Activated CD8-positive, alpha-beta memory T cell treated with anti-CD3 and anti-CD28 coated beads, Interleukin-2, amount 50 U/mL, for 24 hours (primary cell): ENCODE measurements at regions not wholly inside any gene's neighbourhood (a gene's known extent, or its start where the extent isn't known, plus 50 kb on each side); places are given as distances from the start of the nearest gene placed in this dataset.
"Not testable (repeated sequence)": the region's sequence is repeated elsewhere in the genome, so short reads cannot be mapped to it uniquely, and the experiment has no call there.

Experiments used
- DNase-seq: peaks from one replicate; pipeline ENCODE4 v3.0.0-alpha.2; 2020; ENCODE audit errors: extremely low read depth

DNA sequence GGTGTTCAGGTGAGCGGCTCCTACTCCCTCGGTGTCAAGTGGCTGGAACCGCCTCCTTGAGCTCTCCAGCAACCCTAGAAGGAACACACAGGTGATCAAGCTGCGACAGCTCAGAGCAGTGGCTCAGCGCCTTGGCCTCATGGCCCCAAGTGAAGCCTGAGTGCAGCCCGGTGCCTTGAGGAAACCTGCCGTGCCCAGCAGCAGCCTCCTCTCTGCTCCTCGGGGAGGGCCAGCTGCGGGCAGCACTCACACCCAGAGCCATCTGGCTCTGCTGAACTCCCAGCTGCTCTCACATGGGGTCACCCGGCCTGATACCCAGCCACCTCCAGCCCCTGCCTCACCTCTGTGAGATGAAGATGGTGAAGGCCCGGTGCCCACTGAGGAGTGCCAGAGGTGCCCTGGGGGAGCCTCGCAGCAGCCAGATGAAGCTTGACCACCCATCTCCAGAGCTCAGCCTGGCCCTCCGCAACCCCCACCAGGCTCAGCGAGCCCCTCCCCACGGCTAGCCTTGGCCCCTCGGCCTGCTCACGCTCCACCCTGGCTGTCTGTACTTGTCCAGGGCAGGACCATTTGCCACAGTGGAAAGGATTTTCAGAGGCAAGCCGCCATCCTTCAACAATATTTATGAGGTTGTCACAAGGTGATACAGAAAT is 70.6 kb upstream of the RAB6C start:
- no peak for DNase-seq

DNA sequence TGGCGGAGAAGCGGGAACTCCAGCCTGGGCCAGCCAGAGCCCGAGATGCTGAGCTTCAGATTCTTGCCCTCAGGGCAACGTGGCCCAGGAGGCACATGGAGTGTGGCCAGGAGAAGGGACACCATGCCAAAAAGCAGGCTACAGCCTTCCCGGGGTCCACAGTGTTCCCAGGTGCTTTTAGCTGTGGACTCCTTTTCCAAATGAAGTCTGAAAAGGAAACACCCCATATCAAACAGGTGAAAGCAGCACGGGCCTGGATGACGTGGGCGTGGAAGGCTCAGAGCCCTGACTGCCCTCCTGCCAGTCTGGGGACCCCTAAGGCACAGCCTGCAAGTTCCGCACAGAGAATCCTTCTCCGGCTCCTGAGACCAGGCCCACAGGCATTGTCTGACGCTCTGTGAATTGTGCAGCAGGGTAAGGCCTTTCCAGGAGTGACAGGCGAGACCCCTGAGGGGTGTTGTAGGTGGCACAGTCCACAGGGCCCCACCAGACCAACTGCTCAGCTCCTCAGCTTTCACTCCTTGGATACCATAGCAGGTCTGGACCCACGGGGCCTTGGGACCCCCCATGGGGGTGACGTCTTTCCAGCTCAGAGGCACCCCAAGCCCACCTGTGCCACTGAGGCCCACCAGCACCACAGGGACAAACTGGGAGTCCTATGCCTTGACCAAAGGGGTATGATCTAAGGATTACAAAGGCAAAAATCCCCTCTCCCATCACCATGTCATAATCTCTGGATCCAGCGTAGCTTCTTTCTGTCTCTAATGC is 69.6 kb upstream of the RAB6C start:
- DNase-seq: no peak

DNA sequence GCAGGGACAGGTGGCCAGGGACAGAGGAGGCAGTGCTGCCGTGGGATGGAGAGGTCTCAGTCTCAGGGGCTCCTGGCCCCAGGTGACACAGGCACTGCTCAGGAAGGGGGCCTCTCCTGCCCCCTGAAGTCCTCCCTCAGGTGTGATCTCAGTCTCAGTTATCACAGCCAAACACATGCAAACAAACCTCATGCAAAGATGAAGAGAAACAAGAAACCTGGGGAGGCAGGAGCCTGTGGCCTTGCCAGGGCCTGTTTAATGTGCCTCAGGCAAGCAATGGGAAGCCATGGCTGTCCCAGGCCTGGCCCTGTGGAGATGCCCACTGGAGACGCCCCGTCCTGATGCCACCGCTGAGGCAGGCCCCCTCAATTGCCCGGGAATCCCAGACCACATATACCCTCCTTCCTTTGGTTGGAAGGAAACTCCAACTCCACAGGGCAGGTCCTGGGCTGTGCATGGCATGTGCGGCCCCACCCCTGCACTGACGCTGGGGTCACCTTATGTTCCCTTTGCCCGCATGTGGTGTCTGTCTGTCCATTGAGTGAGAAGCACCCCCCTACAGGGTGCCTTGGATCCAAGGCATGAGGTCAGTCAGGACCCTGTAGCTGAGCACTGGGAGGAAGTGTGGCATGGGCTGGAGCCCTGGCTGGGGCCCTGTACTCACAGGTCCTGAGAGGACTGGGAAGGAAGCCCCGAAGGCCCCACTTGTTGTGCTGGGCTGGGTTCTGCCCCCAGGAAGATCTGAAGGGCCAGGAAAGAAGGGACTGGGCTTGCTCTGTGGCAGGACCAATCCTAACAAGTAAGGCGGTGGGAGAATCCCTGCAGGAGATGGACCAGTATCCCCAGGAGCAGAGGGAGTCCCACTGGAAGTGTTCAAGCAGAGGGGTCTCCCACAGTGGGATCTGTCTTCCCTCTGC is 68.8 kb upstream of the RAB6C start:
- DNase-seq: no peak

DNA sequence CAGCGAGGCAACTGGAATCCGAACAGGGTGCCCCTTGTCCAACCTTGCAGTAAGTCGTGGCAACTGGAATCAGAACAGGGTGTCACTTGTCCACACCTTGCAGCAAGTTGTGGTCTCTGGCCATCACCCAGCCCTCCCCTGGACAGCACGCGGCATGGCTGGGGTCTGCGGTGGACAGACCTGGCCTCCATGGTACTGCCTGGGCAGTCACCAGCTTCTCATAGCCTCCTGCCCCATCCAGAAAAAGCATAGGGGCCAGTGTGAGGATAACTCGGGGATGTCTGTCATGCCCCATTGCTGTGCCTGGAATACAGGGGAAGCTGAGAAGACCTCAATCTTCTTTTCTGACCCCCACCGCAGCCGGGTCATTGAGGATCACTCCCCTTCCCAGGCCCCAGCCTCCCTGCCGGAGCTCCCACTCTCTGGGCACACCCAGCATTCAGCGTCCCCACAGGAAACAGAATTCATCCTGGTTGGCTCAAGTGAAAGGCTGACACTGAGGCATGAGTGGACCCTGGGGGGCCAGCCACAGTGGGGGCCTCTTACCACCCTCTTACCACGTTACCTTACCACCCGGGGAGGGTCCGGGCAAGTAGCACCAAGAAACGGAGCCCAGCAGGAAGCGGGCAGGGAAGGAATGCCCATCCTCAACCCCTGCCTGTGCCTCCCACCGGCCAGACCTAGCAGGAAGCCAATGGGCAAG is 68.0 kb upstream of the RAB6C start:
- DNase-seq: no peak

DNA sequence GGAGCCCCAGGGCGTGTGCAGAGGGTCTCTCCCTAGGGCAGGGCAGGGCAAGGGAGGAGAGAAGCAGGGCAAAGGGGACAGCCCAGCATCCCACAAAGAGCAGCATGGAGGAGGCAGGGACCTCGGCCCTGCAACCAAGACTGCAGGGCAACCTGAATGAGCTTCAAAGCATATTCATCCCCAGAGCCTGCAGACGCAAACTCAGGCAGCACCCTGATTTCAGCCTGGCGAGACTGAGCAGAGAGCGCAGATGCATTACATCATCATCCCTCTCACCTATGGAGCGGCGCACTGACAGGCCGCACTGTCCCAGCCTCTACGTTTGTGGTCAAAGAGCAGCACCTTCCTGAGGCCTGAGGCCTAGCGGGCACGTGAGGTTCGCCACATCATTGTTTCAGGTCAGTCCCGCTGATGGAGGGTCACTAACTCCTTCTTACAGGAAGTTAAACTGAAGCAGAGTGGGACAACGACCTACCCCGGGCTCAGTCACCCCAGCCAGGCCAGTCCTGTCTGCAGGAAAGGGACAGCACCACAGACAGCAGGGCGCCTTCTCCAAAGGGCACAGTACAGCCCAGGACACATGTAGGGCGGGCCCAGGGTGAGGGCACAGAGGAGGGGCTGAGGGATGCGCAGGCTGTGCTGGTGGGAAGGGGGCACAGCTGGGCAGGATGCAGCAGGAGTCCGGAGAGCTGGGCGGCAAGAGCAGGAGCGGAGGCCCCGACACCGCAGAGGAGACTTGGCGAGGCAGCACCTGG is 67.2 kb upstream of the RAB6C start:
- DNase-seq: no peak

DNA sequence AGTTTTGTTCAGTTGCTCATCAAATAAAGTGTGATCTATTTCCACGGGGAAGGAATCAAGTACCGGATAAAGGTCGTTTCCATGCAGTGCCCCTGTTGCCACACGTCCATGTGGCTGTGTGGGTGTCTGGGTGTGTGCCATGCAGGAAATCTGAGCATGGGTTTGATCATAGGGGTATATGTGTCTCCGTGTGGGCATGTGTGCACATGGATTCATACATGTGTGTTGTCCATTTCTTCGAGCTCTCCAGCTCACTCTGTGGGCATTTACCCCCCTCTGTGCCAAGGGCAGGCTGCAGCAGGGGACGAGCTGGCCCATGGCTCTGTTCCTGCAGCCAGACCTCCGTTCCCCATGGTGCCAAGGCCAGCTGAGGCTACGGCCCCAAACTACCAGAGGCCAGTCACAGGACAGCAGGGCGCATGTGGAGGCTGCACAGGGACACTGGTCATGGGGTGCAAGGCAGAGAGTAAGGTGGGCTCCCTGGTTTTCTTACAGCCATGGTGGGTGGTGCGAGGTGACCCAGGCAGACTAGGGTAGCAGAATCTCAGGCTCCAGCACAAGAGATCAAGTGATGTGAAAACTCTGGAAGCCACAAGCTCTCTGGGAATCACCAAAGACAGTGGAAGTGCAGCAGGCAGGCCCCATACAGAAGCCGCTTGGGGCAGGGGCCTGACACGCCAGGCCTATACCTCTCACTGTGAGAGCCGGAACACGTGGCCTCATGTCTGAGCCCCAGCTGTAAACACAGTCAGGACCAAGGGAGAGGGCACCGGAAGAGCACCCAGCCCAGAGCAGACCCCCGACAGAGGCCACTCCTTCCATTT is 66.4 kb upstream of the RAB6C start:
- DNase-seq: no peak

DNA sequence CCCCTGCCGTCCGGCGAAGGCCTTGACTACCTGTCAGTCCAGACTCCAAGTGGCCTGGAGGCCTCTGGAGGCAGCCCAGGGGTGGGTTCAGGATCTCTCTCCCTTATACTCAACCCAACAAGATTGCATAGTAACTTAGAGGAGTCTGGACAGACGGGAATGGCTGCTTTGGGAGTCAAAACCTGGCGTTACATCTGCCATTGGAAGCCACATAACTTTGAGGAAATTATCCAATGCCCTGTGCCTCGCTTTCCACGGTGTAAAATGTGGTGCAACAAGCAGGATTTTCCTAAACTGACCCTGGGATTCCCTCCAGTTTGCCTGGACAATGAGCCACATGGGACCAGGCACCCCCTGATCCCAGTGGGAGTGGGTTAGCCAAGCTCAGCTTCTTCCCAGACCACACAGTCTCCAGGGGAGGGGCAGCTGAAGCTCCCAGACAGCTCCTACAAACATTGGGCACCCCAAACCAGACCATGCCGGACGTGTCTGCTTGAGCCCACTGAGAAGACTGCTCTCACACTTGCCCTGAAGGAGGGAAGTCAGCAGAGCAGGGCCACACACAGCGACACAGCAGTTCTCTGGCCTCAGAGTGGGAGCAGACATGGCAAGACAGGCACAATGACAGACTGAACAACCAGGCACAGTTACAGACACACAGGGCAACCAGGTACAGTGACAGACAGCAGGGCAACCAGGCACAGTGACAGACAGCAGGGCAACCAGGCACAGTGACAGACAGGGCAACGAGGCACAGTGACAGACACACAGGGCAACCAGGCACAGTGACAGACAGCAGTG is 65.6 kb upstream of the RAB6C start:
- no peak for DNase-seq

DNA sequence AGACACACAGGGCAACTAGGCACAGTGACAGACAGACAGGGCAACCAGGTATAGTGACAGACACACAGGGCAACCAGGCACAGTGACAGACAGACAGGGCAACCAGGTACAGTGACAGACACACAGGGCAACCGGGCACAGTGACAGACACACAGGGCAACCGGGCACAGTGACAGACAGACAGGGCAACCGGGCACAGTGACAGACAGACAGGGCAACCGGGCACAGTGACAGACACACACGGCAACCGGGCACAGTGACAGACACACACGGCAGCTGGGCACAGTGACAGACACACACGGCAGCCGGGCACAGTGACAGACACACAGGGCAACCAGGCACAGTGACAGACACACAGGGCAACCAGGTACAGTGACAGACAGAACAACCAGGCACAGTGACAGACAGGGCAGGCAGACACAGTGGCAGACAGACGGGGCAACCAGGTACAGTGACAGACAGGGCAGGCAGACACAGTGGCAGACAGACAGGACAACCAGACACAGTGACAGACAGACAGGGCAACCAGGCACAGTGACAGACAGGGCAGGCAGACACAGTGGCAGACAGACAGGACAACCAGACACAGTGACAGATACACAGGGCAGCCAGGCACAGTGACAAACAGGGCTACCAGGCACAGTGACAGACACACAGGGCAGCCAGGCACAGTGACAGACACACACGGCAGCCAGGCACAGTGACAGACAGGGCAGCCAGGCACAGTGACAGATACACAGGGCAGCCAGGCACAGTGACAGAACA is 64.7 kb upstream of the RAB6C start:
- DNase-seq: no peak

DNA sequence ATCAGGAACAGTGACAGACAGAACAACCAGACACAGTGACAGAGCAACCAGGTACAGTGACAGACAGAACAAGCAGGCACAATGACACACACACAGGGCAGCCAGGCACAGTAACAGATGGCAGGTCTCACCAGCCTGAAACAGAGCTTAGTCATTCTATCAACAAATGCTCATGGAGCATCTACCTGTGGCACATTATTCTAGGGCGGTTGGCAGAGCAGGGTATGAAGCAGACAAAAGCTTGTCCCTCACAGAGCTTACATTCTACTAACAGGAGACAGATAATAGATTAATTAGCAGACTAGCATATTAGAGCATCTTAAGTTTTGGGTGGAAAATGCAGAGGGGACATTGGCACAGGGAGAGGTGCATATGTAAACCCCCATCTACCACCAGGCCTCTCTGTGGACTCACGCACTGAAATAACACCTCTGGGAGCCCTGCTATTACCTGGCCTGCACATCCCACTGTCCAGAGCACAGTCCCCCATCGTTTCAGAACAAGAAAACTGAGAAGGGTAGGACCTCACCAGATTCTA is 64.1 kb upstream of the RAB6C start:
- DNase-seq: no peak

DNA sequence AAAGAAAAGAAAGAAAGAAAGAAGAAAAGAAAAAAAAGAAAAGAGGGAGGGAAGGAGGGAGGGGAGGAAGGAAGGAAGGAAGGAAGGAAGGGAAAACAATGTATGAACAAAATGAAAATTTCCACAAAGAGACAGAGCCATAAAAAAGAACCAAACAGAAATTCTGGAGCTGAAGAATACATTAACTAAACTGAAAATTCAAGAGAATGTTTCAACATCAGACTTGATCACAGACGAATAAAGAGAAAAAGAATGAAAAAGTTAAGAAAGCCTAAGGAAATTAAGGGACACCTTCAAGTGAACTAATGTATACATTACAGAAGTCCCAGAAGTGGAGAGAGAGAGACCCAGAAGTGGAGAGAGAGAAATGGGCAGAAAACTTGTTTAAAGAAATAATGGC is 60.9 kb upstream of the RAB6C start:
- no peak for DNase-seq

DNA sequence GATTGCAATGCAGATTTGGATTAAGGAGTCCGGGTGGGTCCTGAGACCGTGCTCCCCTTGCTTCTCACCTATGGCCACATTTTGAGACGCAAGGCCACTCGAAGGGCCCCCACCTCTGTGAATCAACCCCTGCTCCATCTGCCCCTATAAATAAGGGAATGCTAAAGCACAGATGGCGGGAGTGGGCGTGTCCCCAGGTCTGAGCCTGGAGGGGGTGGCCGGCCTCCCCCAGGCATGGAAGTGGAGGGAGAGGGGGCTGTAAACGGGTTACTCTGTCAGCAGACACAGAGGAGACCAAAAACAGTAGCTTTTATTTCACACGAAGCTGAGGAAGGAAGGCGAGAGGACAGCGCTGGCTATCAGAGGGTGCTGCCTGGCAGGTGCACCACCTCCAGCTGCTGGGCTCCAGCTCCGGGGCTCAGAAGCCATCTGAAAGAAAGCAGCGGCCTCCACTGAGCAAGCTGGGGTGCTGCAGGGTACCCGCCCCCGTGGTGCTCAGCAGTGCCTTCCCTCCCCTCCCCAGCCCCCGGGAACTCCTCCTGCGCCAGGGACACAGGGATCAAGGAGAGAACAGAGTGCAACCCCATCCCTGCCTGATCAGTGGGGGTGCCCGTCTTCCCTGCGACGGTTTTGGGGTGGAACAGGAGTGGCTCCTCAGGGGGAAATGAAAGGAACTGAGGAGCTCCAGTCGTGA is 56.7 kb upstream of the RAB6C start:
- no peak for DNase-seq

DNA sequence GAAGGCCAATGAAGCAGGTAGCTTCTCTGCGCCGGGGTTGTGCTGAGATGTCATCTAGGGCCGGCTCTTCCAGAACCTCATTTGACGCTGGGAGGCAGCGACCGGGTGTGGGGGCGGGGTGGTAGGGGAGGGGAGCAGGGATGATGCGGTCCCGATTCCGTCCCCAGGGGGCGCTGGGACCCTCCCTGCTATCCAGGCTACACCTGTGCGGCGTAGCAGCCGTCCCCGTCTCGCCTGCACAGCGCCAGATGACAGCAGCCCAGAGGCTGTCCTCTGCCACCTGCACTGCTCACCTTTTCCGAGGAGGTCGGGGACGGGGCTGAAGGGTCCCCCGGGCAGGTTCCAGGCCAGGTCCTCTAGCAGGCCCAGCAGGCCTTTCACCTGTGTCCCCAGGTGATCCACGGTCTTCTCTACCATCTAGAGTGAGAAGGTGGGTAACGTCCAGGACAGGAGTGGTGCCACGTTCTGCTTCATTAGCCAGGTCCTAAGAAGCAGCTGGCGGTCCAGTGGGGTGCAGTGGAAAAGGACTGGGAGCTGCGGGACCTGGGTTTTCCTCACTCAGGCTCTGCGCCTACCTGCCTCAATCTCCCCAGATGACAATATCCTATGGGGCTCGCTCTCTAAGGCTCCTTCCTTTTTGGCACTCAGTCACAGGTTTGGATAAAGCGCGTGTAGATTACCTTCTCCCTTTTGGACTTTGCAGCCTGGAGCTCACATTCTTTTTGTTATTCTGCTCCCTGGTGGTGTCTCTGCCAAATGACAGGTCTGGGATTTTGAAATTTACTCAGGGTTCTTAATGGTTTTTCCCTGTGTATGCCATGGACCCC is 56.0 kb upstream of the RAB6C start:
- no peak for DNase-seq

DNA sequence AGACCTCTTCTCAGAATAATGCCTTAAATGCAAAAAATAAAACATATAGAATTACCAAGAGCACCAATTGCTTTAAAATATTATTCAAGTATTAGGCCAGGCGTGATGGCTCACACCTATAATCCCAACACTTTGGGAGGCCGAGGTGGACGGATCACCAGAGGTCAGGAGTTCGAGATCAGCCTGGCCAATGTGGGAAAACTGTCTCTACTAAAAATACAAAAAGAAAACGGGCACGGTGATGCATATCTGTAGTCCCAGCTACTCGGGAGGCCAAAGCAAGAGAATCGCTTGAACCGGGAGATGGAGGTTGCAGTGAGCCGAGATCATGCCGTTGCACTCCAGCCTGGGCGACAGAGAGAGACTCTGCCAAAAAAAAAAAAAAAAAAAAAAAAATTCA is 55.4 kb upstream of the RAB6C start:
- DNase-seq: not testable (repeated sequence)

DNA sequence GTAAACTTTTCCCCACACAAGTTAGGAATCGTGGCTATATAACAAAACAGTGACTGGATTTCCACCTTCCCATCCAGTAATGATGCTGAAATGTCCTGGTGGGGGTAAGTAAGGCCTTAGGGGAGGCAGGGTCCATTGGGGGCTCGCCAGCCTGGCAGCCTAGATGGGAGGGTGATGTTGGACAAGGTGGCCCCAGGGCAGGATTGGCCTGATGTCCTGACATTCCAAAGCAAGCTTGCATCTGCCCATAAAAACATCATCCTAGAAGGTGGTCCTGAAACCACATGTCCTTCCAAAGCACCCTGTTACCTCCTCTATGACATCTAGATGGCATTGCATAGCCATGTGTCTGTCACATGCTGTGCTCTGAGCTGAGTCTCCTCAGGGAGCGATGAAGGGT is 54.1 kb upstream of the RAB6C start:
- no peak for DNase-seq

DNA sequence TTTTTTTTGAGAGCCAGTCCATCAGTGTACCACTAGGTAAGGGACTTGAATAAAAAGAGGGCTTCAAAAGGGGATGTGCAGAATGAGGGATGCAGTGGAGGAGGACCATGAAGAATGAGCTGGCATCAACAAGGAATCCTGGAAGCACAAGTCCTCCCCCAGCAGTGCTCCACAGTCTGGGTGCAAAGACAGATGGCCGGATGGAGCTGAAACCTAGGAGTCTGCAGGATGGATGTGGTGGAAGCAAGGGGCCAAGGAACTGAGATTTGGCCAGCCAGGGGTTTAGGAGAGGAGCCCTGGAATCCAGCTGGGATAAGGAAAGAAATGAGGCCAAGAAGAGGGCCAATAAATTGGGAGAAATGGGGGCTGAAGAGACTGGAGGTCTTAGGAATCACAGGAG is 51.8 kb upstream of the RAB6C start:
- no peak for DNase-seq

DNA sequence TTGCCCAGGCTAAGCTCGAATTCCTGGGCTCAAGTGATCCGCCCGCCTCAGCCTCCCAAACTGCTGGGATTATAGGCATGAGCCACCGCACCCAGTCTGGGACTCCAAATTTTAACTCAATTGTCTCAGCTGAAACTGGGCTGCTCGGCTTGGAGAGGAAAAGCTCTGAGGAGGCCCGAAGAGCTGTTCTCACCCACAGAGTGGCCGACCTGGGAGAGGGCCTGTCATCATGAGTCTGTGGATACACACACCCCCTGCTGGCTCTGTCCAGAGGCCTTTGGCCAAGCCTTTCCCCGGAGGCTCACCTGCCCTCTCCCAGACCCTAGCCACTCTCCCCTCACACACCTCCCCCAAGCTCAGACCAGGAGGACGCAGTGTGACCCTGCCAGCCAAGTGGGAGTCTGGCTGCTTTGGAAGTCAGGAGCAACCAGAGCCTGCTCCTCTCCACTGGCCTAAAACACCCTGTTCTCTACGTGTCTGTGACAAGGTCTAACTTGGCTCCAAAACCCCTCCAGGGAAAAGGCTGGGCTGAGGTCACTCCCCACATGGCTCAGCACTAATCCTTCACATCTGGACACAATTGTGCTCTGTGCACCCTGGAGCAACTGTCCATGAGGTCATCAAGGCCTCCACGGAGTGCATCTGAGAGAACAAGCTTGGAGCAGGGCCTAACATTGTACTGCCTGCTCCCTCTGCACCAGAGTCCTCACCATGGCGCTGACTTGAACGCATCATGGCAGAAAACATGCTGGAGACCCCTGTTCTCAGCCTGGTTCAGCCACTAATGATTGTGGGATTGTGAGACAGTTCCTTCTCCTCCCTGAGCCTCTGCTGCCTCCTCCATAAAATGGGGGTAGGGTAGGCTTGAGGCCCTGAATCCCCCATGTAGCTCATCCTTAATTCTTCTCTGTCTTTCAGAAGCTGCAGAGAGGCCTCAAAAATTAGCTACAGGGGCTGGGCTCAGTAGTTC is 49.9 kb upstream of the RAB6C start:
- no peak for DNase-seq
